SK-N-SH treated with all-trans-retinoic acid at 6 μM for 48 hours (cell line): ENCODE measurements at regions not wholly inside any gene's neighbourhood (a gene's known extent, or its start where the extent isn't known, plus 50 kb on each side); places are given as distances from the start of the nearest gene placed in this dataset.

Source experiments
- PATZ1 ChIP-seq: fragments of 250-450 bp; sonication (Bioruptor Pico); IDR thresholded peaks from 2 replicates; pipeline ENCODE4 v1.8.0; 2020; ENCODE audit warnings: mild to moderate bottlenecking, moderate library complexity, borderline replicate concordance
- POU6F1 ChIP-seq: fragments of 250-450 bp; sonication (Bioruptor Pico); IDR thresholded peaks from 2 replicates; pipeline ENCODE4 v1.8.0; 2021; ENCODE audit warnings: low read depth, mild to moderate bottlenecking, moderate library complexity, borderline replicate concordance
- ZNF565 ChIP-seq: fragments of 450-650 bp; formaldehyde crosslinking; conservative IDR thresholded peaks from 2 replicates; pipeline ENCODE4 v1.5.0; 2020; ENCODE audit warnings: low read depth, mild to moderate bottlenecking, moderate library complexity
- TF ChIP-seq, protein P1 (sequence below): fragments of 250-450 bp; sonication (Bioruptor Pico); IDR thresholded peaks from 2 replicates; pipeline ENCODE4 v1.5.0; 2020; ENCODE audit warnings: mild to moderate bottlenecking, moderate library complexity

DNA sequence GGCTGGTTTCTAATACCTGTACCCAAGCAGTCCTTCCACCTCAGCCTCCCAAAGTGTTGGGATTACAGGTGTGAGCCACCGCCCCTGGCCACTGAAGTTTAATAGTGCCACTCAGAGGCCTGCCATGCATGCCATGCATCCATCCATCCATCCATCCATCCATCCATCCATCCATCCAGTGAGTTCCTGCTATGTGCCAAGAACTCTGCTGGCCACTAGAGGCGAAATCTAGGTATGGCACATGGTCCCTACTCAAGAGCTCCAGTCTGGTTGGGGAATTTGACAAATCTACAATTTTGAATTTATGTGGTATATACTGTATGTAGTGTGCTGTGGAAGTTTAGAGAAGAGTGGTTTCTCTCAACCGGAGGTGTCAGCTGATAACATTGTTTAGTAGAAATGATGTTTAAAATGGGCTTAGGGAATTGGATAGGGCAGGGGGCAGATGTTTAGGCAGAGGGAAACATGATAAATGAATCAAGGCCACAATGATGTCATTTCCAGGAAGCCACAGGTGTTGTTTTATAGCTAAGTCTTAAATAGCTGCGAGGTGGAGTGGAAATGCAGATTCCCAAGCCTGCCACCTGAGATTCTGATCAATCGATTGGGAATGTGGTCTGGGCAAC lies 384.4 kb upstream of the C2CD4B start:
- TF ChIP-seq, protein P1, sequence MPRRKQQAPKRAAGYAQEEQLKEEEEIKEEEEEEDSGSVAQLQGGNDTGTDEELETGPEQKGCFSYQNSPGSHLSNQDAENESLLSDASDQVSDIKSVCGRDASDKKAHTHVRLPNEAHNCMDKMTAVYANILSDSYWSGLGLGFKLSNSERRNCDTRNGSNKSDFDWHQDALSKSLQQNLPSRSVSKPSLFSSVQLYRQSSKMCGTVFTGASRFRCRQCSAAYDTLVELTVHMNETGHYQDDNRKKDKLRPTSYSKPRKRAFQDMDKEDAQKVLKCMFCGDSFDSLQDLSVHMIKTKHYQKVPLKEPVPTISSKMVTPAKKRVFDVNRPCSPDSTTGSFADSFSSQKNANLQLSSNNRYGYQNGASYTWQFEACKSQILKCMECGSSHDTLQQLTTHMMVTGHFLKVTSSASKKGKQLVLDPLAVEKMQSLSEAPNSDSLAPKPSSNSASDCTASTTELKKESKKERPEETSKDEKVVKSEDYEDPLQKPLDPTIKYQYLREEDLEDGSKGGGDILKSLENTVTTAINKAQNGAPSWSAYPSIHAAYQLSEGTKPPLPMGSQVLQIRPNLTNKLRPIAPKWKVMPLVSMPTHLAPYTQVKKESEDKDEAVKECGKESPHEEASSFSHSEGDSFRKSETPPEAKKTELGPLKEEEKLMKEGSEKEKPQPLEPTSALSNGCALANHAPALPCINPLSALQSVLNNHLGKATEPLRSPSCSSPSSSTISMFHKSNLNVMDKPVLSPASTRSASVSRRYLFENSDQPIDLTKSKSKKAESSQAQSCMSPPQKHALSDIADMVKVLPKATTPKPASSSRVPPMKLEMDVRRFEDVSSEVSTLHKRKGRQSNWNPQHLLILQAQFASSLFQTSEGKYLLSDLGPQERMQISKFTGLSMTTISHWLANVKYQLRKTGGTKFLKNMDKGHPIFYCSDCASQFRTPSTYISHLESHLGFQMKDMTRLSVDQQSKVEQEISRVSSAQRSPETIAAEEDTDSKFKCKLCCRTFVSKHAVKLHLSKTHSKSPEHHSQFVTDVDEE (CRISPR knock-in tag): no peak
- no peak for TF ChIP-seq ZNF565 (CRISPR knock-in tag)
- TF ChIP-seq POU6F1 (CRISPR knock-in tag): no peak
- TF ChIP-seq PATZ1 (CRISPR knock-in tag): no peak
